22Rv1 (cell line): ENCODE measurements at regions not wholly inside any gene's neighbourhood (a gene's known extent, or its start where the extent isn't known, plus 50 kb on each side); places are given as distances from the start of the nearest gene placed in this dataset.

ENCODE experiments used
- CTCF ChIP-seq: fragments of 450-650 bp; IDR thresholded peaks from 2 replicates; pipeline ENCODE4 v1.5.1; 2017; ENCODE audit warnings: mild to moderate bottlenecking
- ZFX ChIP-seq: fragments of 450-650 bp; IDR thresholded peaks from 2 replicates; pipeline ENCODE4 v1.6.1; 2017; ENCODE audit warnings: antibody characterized with exemption, borderline replicate concordance

DNA sequence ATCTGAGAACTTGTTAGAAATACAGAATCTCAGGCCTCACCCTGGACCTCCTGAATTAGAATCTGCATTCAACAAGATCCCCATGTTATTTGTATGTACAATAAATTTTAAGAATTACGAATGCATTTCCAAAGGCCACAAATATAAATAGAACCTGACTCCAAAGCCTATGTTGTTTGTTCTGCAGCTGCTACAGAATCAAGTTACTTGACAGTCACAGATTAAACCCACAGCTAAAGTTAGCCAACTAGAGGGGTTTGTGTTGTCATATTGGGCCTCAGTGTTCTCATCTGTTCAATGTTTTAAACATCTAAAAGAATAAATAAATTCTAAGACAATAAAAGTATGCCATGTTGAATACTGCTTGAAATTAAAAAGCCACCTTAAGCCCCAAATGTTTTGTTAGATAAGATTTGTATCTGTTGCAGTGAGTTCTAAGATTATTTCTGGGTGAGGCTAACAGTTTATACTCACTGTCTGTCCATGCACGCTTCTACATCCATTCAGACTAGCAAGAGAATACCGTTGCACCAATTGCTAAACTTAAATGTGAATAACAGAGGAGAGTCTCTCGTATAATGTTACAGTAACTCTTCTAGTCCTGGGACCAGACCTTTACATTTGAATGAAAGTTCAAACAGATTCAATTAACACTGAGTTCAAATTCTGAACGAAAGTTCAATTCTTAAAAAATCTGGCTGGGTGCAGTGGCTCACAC is 200.4 kb downstream of the MEMO1 start:
- TF ChIP-seq CTCF (no peak), ZFX (no peak)
